ENCODE measurements at regions not wholly inside any gene's neighbourhood (a gene's known extent, or its start where the extent isn't known, plus 50 kb on each side); places are given as distances from the start of the nearest gene placed in this dataset.

- Histone ChIP-seq H3K27me3 (ENCODE audit: insufficient read depth, low read depth) (no peaks in the 10 kb centered on the region), H3K4me2 (no peak overlapping the region), H3K79me2 (ENCODE audit: insufficient read depth, low read depth) (no peaks in the 10 kb centered on the region), H3K4me1 (ENCODE audit: low read depth, poor library complexity, severe bottlenecking) (no peaks in the 10 kb centered on the region), H3K9ac (no peak overlapping the region), H4K20me1 (ENCODE audit: insufficient read depth) (no peaks in the 10 kb centered on the region), H3K36me3 (ENCODE audit: insufficient read depth) (no peaks in the 10 kb centered on the region), H3K4me3 (IDR thresholded peaks at IDR 0.05; ENCODE audit: insufficient read depth, low read depth, low read length) (no peak overlapping the region), H2AFZ (ENCODE audit: low read depth) (no peak overlapping the region), H3K27ac (no peak overlapping the region)
- TF ChIP-seq, protein P1, sequence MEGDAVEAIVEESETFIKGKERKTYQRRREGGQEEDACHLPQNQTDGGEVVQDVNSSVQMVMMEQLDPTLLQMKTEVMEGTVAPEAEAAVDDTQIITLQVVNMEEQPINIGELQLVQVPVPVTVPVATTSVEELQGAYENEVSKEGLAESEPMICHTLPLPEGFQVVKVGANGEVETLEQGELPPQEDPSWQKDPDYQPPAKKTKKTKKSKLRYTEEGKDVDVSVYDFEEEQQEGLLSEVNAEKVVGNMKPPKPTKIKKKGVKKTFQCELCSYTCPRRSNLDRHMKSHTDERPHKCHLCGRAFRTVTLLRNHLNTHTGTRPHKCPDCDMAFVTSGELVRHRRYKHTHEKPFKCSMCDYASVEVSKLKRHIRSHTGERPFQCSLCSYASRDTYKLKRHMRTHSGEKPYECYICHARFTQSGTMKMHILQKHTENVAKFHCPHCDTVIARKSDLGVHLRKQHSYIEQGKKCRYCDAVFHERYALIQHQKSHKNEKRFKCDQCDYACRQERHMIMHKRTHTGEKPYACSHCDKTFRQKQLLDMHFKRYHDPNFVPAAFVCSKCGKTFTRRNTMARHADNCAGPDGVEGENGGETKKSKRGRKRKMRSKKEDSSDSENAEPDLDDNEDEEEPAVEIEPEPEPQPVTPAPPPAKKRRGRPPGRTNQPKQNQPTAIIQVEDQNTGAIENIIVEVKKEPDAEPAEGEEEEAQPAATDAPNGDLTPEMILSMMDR (conservative IDR thresholded peaks at IDR 0.05; ENCODE audit: low read depth, low read length) = no peak
Observed at GRCh38 chrX:140447150-140447549, 57.7 kb downstream of the SOX3 start.

DNA sequence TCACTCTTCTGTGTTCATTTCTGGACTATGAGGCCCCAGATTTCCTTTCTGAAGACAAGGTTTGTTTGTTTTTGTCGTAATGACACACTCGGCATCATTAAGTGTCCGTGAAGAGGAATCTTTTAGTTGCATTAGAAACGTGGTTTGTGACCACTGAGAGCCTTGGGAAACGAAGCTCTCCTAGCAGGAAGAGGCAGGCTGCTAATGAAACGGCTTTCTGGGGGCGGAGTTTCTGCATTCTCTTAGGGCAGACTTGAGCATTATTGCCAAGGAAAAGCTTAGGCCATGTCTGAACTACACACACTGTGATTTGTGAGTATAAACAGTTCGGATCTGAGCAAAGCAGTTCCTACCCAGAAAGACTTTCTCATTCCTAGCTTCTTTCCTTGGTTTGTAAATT, 64.0 kb downstream of the SOX3 start:
- Histone ChIP-seq H3K27ac (no peak overlapping the region), H2AFZ (ENCODE audit: low read depth) (no peak overlapping the region)

GRCh38 chrX:140439476-140439875, 65.4 kb downstream of the SOX3 start:
- Histone ChIP-seq H3K9ac (no peak overlapping the region), H3K4me2 (no peak overlapping the region), H3K36me3 (ENCODE audit: insufficient read depth) (no peaks in the 10 kb centered on the region), H3K27ac (no peak overlapping the region), H4K20me1 (ENCODE audit: insufficient read depth) (no peaks in the 10 kb centered on the region), H2AFZ (ENCODE audit: low read depth) (no peak overlapping the region), H3K27me3 (ENCODE audit: insufficient read depth, low read depth) (no peaks in the 10 kb centered on the region), H3K4me1 (ENCODE audit: low read depth, poor library complexity, severe bottlenecking) (no peaks in the 10 kb centered on the region), H3K4me3 (IDR thresholded peaks at IDR 0.05; ENCODE audit: insufficient read depth, low read depth, low read length) (no peak overlapping the region), H3K79me2 (ENCODE audit: insufficient read depth, low read depth) (no peaks in the 10 kb centered on the region)
- TF ChIP-seq, protein P1 (conservative IDR thresholded peaks at IDR 0.05; ENCODE audit: low read depth, low read length) = no peak

More for the DNA sequence above, 64.0 kb downstream of the SOX3 start:
- H3K4me1 ChIP-seq (ENCODE audit: low read depth, poor library complexity, severe bottlenecking) = no peaks in the 10 kb centered on the region
- H3K36me3 ChIP-seq (ENCODE audit: insufficient read depth) = no peaks in the 10 kb centered on the region
- H3K9ac ChIP-seq = no peak overlapping the region
- TF ChIP-seq, protein P1 (conservative IDR thresholded peaks at IDR 0.05; ENCODE audit: low read depth, low read length) = no peak
- H3K27me3 ChIP-seq (ENCODE audit: insufficient read depth, low read depth) = no peaks in the 10 kb centered on the region
- no peaks in the 10 kb centered on the region for H3K79me2 ChIP-seq (ENCODE audit: insufficient read depth, low read depth)
- H3K4me2 ChIP-seq = no peak overlapping the region
- H3K4me3 ChIP-seq (IDR thresholded peaks at IDR 0.05; ENCODE audit: insufficient read depth, low read depth, low read length) = no peak overlapping the region
- H4K20me1 ChIP-seq (ENCODE audit: insufficient read depth) = no peaks in the 10 kb centered on the region

- H3K9ac ChIP-seq = no peak overlapping the region
- no peaks in the 10 kb centered on the region for H3K27me3 ChIP-seq (ENCODE audit: insufficient read depth, low read depth)
- H3K79me2 ChIP-seq (ENCODE audit: insufficient read depth, low read depth) = no peaks in the 10 kb centered on the region
- no peaks in the 10 kb centered on the region for H3K4me1 ChIP-seq (ENCODE audit: low read depth, poor library complexity, severe bottlenecking)
- H3K4me2 ChIP-seq = no peak overlapping the region
- no peak overlapping the region for H2AFZ ChIP-seq (ENCODE audit: low read depth)
- TF ChIP-seq, protein P1 (conservative IDR thresholded peaks at IDR 0.05; ENCODE audit: low read depth, low read length) = no peak
- no peak overlapping the region for H3K4me3 ChIP-seq (IDR thresholded peaks at IDR 0.05; ENCODE audit: insufficient read depth, low read depth, low read length)
- H3K27ac ChIP-seq = no peak overlapping the region
- H4K20me1 ChIP-seq (ENCODE audit: insufficient read depth) = no peaks in the 10 kb centered on the region
- H3K36me3 ChIP-seq (ENCODE audit: insufficient read depth) = no peaks in the 10 kb centered on the region
Observed at GRCh38 chrX:140434347-140434746, 70.5 kb downstream of the SOX3 start.

Data from KMS-11 (cell line).